ENCODE measurements at regions not wholly inside any gene's neighbourhood (a gene's known extent, or its start where the extent isn't known, plus 50 kb on each side); places are given as distances from the start of the nearest gene placed in this dataset.

- DNase-seq, result no peak
These were observed 485.6 kb downstream of the FLRT2 start for GRCh38 chr14:86015511-86015910.

GRCh38 chr14:86013641-86014040 lies 483.7 kb downstream of the FLRT2 start:
- no peak for DNase-seq

DNA sequence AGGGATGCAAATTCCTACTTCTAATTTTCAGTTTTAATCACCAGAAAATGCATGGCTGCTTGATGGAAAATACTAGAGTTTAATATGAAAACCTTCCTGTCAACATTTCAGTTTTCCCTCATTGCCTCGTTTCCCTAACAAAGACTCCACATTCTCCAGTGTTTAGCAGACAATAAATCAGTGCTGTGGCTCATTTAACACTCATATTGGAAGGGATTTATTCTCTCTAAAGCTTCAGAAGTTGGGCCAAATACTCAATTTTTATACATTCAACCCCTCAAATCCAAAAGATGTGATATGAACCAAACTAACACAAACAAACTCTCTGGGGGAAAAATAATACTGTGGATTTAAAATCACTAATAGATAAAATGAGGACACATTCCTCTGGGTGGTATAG lies 482.5 kb downstream of the FLRT2 start:
- DNase-seq, result no peak

DNA sequence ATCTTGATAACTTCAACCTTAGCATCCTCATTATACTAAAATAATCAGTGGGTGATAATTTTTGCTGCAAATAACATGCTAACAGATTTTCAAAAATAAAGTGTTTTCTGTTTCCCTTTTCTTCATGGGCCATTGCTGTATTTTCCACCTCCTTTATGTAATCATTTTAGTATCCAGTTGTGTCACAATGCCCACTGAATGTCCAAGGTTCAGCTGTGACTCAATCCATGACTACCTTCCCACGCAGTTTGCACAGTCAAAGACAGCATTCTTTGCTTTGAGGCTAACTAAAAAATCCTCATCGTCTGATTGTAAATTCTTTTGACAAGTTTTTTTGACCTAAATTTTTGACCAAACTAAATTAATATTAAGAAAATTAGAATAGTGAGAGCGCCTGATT lies 474.1 kb downstream of the FLRT2 start:
- no peak for DNase-seq

DNA sequence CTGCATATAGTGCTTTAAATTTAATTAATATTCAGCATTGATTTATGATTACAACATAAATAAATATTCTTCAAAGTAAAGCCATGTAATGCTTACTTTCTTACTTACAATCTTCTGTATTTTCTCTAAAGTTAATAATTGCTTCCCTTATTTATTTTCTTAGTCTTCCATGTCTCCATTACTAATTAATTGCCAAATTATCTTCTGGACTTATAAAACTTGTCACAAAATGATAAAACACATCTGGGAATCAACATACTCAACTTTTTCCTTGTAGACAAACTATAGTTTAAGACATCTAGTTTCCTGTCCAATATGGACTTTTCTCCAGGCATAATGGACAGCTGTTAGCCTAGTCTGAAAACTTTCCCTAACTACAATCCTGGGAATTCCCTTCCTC lies 466.6 kb downstream of the FLRT2 start:
- no peak for DNase-seq

DNA sequence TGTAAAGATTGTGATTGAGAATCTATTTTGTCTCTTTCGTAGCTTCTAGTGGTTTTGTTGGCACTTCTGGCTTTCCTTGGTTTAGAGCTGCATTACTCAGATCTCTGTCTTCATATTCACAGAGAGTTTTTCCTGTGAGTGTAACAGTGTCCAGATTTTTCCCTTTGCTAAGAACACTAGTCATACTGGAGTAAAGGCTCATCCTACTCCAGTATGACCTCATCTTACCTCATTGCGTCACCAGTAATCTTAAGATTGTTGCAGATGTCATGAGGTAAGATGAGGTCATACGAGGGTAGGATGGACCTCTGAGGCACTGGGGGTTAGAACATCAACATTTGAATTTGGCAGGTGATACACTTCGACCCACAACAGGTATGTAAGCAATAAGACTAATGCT lies 461.2 kb downstream of the FLRT2 start:
- DNase-seq, result no peak

DNA sequence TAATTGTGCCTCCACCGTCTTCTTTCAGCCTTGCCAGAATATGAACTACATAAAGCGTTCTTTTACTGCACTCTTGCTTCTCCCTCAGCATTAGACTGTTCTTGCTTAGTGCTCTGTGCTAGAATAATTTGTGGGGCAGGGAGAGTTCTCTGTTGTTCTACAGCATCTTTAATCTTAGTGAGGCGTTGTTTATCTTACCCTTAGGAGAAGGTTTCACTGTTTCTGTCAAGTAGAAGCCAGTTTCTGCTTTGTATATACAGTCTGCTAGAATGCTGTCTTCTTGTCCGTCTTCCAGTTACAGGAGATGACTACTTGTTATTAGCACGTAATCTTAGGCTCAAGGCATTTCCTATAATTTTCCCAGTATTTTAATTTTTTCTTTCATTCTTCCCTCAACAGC lies 458.0 kb downstream of the FLRT2 start:
- no peak for DNase-seq

DNA sequence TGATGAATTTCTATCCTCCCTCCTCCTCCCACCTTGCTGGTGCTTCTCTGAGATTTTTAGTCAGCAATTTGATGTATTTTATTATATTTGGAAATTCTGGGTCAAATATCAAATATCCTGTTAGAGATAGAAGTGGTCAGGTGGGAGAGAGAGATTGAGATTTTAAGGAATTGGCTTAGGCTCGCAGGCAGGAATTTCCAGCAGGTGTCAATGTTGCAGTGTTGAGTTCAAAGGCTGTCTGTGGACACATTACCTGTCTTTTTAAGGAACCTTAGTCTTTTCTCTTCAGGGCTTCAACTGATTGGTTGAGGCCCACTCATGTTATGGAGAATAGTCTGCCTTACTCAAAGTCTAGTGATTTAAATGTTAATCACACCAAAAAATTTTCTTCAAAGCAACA lies 457.3 kb downstream of the FLRT2 start:
- DNase-seq, result no peak

- DNase-seq, result no peak
These were observed 448.8 kb downstream of the FLRT2 start for GRCh38 chr14:85978582-85979250.

DNA sequence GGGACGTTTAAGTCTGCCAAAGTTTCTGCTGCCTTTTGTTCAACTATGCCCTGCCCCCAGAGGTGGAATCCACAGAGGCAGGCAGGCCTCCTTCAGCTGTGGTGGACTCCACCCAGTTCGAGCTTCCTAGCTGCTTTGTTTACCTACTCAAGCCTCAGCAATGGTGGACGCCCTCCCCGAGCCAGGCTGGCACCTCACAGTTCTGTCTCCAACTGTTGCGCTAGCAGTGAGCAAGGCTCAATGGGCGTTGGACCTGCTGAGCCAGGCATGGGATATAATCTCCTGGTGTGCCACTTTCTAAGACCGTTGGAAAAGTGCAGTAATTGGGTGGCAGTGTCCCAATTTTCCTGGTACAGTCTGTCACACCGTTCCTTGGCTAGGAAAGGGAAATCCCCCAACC lies 444.7 kb downstream of the FLRT2 start:
- DNase-seq, result no peak

DNA sequence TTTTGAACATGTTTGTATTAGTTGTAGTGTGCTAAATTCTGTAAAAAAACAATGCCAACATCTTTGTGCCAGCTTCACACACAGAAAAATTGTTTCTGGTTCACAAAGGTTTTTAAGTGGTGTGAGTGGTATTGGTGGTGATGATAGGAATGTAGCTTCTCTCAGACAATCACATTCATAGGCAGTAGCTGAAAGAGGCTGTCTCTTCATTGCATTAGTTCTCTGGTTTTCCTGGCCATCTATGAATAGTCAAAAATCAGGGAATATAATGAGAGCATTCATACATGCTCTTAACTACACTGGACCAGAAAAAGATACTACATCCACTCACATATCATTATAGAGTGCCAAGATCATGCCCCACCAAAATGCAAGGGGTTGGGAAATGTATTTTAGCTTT lies 433.5 kb downstream of the FLRT2 start:
- no peak for DNase-seq

GRCh38 chr14:85960756-85961155 lies 430.8 kb downstream of the FLRT2 start:
- no peak for DNase-seq

- DNase-seq, result no peak
These were observed 429.1 kb downstream of the FLRT2 start for GRCh38 chr14:85959063-85959462.

DNA sequence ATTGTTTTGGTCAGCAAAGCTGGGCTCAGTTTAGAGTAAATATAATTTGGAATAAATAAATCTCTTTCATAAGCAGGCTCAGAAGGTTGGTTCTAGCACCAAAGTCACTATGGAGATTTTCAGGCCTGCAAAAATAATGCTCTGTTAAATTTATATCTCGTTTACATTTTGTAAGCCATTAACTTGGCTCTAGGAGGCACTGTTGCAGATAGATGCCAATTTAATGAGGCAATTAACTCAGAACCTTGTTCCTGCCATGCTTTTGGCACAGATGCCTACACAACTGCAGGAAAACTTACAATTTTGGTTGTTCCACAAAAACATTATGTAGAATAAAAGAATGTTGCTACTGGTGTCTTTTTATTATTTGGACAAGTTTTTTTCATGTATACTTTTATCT lies 428.1 kb downstream of the FLRT2 start:
- no peak for DNase-seq

DNA sequence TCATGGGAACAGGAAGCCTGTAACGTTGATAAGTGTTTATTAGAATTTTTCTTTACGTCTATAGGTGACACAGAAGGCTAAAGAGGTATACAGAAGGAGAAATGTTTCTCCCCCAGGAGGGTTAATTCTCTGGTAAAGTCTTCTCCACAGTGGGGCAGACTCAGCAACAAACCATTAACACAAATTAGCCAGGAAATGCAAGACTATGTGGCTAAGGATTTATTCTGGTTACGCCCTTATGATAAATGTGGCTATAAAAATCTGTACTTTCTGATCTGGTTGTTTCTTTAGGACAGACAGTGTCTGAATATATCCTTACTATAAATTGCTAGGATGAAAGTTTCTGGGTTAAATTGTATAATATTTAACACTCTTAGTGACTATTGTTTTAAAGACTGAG lies 423.3 kb downstream of the FLRT2 start:
- no peak for DNase-seq

GRCh38 chr14:85948153-85948552 lies 418.2 kb downstream of the FLRT2 start:
- peak; percentile 26 for DNase-seq

- DNase-seq, result no peak
These were observed 417.7 kb downstream of the FLRT2 start for GRCh38 chr14:85947461-85948139.

- no peak for DNase-seq
These were observed 413.2 kb downstream of the FLRT2 start for GRCh38 chr14:85943192-85943591.

DNA sequence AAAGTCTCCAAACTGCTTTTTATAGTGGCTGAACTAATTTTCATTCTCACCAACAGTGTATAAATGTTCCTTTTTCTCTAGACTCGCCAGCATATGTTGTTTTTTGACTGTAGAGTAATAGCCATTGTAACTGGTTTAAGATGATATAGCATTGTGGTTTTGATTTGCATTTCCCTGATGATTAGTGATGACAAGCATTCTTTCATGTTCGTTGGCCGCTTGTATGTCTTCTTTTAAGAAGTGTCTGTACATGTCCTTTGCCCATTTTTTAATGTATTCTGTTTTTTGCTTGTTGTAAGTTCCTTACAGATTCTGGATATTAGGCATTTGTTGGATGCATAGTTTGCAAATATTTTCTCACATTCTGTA lies 404.9 kb downstream of the FLRT2 start:
- no peak for DNase-seq

- peak; percentile 71 for DNase-seq
These were observed 404.4 kb downstream of the FLRT2 start for GRCh38 chr14:85934123-85934885.

- no peak for DNase-seq
These were observed 391.3 kb downstream of the FLRT2 start for GRCh38 chr14:85921241-85921640.

GRCh38 chr14:85917716-85918115 lies 387.8 kb downstream of the FLRT2 start:
- DNase-seq, result no peak

GRCh38 chr14:85915711-85916110 lies 385.8 kb downstream of the FLRT2 start:
- no peak for DNase-seq

DNA sequence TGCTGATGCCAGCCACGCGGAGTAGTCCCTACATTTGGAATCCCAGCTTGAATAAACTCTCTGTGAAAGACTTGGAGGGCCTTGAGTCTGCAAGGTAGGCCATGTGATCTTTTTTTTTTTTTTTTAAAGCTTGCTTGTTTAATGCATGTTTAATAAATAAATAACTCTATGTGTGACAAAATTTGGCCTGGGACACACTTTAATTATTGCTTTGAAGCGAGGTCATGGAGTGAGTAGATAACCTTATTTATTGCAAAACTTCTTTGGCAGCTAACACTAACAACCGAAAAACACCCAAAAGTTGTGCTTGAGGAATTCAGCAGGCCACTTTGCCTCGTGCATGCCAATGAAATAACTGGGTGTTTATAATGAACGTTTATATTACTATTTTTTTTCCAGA lies 382.2 kb downstream of the FLRT2 start:
- no peak for DNase-seq

All from CD4-positive, alpha-beta T cell treated with Interleukin-15 for 1 hour (primary cell).